SKM-1 (cell line): ENCODE measurements at regions not wholly inside any gene's neighbourhood (a gene's known extent, or its start where the extent isn't known, plus 50 kb on each side); places are given as distances from the start of the nearest gene placed in this dataset.
"Not testable (repeated sequence)": the region's sequence is repeated elsewhere in the genome, so short reads cannot be mapped to it uniquely, and the experiment has no call there.

Source experiments
- DNase-seq: peaks from one replicate; lab custom pipeline; 2025; ENCODE audit not compliant: unreplicated experiment; lab: John Stamatoyannopoulos, UW

DNA sequence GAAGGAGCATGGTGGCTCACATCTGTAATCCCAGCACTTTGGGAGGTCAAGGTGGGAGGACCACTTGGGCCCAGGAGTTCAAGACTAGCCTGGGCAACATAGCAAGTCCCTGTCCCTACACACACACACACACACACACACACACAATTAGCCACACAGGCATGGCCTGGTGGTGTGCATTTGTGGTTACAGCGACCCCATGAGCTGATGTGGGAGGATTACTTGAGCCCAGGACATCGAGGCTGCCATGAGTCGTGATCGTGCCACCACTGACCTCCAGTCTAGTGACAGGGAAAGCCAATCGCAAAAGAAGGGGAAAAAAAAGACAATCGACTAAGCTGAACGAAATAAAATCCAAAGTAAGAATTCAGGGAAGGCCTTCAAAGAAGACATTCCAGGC lies 67.9 kb downstream of the TBX3 start:
- DNase-seq: no peak

DNA sequence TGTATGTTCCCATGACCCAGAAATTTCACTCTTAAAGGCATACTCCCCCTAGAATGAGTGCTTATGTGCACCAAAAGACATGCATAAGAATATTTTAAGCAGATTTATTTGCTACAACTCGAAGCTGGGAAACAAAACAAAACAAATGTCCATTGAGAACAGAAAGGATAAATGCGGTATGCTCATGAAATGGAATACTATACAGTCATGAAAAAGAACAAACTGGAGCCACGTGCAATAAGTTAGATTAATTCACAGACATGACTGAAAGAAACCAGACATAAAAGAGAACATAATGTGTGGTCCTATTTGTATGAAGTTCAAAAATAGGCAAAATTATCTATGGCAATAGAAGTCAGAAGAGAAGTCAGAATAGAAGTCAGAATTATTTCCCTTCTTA lies 69.9 kb downstream of the TBX3 start:
- no peak for DNase-seq

DNA sequence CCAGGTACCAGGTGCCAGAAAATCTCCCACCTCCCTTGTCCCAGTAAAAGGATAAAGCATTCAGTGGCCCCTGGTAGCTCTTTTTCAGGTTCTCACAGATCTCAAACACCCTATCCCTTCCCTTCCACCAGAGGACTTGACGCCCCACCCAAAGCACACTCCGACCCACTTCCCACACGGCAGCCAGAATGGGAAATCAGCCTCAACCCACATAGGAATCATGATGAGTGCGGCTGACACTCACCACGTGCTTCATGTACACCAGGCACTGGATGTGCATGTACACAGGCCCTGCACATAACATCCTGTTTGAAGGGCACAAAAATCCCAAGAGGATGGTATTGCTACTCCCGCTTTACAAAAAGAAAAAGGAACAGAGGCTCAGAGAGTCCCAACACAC lies 71.9 kb downstream of the TBX3 start:
- DNase-seq: no peak

DNA sequence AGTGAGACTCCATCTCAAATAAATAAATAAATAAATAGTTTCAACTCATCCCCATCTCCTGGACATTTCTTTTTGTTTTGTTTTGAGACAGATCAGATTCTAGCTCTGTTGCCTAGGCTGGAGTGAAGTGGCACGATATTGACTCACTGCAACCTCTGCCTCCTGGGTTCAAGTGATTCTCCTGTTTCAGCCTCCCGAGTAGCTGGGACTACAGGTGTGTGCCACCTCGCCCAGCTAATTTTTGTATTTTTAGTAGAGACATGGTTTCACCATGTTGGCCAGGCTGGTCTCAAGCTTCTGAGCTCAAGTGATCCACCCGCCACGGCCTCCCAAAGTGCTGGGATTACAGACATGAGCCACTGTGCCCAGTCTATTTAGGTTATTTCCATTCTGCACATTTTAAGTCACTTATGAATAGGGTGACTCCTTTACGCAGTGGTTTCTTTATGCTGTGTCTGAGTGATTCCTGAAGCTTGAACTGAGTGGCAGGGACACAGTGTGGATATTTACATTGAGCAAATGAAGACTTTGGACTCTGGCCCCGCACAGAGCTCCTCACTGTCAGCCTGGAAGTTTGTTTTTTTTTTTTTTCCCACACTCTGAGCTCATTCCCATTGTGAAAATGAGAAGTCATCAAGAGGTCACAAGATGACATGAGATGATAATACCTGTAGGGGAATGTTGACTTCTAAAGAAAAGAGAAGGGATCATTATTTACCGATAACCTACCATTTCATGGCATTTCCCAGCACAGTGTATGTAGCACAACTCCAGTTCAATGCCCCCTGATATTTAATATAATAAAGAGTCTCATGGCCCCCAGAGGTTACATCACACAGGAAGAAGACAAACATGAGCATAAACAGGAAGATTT lies 72.6 kb downstream of the TBX3 start:
- no peak for DNase-seq

DNA sequence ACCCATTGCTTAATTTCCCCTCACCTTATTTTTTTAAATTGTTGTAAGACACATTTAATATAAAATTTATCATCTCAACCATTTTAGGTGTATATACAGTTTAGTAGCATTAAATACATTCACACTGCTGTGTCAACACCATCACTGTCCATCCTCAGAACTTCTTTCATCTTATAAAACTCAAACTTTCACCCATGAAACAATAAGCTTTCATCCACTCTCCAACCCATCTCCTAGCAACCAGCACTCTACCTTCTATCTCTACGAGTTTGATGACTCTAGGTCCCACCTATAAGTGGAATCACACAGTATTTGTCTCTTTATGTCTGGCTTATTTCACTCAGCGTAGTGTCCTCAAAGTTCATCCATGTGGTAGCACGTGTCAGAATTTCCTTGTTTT lies 75.5 kb downstream of the TBX3 start:
- DNase-seq: no peak

DNA sequence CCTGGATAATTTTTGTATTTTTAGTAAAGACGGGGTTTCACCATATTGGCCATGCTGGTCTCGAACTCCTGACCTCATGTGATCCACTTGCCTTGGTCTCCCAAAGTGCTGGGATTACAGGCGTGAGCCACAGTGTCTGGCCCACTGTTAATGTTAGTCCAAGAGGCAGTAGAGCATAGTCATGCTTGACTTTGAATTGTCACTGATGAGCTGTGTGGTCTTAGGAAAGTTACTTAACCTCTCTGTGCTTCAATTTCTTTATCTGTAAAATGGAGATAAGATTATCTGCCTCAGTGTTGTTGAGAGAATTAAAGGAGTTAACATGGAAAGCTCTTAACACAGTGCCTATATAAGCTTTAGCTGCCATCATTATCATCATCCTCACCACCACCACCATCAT lies 78.1 kb downstream of the TBX3 start:
- no peak for DNase-seq

DNA sequence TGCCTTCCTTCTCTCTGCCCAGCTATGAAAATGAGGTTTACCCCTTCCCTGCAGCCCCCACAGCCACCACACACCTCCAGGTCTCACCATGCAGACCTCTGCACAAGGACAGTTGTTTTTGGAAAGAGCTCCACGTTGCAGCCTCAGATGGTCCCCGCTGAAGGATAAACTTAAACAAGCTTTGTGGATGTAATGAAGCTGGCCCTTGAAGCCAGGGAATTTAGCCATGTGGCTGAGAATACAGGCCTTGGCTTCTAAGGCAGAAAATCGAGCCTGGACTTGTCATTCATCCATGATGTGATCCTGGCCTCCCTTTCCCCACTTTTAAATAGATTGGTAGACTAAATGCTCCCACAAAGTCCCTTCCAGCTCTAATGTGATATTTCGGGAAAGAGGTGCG lies 79.4 kb downstream of the TBX3 start:
- no peak for DNase-seq

DNA sequence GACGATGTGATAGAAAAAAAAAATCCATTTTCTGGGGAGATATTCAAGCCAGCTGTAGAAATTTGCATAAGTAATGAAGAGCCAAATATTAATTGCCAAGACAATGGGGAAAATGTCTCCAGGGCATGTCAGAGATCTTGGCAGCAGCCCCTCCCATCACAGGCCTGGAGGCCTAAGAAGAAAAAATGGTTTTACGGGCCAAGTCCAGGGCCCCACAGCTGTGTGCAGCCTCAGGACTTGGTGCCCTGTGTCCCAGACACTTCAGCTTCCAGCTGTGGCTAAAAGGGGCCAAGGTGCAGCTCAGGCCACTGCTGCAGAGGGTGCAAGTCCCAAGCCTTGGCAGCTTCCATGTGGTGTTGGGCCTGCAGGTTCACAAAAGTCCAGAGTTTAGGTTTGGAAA lies 83.4 kb downstream of the TBX3 start:
- not testable (repeated sequence) for DNase-seq

DNA sequence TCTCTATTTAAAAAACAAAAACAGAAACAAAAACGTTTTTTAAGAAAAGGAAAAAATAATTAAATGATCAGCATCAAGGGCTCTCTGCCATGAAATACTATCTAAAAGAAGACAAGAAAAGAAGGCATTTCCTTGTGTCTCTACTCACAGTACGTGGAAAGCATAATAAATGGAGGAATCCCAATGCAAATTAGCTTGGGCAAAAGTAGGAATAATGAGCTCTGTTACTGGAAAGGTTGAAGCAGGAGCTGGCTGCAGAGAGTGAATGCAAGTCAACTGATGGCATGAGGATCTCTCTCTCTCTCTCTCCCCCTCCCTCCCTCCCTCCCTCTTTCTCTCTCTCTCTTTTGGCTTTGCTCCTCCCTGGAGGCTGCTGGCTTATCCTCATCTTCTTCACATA lies 85.9 kb downstream of the TBX3 start:
- no peak for DNase-seq

DNA sequence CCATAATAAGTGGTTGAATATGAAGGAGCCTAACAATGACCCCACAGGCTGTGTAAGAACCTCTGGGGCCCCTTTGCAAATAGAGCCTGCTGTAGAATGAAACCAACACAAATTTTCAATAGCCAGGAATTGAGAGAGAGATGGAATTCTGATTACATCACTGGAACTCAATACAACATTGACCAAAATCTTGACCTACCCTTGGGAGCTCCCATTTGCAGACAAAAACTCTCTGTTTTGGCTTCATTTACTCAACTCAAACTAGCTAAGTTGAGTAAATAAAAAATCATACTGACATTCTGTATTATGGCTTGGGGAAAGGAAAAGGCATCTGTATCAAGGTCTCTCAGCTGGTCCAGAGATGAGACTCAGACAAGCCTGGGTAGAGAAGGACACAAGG lies 91.0 kb downstream of the TBX3 start:
- DNase-seq: no peak

DNA sequence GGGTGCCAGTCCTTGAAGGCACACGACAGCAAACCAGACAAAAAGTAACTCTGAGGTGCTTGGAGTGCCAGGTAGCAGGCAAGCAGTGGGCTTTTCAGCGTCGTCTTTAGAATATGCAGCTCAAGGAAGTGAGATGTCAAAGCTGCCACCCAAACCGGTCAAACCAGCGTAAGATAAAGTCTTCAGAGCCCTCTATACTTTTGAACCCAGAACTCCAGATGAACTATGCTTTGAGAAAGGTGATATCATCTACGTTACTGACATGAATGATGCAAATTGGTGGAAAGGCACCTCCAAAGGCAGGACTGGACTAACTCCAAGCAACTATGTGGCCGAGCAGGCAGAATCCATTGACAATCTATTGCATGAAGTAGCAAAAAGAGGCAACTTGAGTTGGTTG lies 95.9 kb downstream of the TBX3 start:
- DNase-seq: no peak

DNA sequence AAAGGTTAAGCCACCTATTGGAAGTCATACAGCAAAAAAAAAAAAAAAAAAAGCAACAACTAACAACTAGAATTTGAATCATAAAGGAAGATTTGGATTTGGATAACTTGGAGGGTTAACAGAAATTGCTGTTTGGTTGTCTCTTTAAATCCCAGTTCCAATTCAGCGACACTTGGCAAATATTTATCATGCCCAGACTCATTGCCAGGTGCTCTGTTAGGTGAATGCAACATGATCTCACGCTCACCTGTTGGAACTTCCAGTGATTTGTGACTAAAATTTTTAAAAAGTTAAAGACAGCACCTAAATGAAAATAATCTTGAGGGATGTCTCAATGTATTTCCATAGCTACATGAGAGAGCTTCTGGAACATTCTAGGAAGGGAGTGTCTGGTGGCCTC lies 103.7 kb downstream of the TBX3 start:
- DNase-seq: no peak

DNA sequence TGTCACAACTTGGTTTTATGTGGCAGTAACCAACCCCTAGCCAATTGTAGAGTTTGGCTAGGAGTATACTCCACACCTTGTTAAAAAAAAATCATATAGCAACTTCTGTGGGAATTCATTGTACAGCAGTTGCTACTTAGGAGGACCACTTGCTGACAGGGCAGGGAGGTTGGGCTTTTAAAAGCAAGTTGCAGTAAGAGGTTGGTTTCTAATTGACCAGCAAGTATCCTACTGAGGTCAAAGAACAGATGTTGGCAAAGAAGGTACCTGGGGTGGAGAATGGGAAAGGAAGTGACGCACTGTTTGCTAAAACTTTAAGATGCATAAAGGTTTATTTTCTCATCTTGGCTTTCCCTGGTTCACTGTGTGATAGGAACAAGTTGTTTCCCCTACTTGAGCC lies 104.6 kb downstream of the TBX3 start:
- no peak for DNase-seq

DNA sequence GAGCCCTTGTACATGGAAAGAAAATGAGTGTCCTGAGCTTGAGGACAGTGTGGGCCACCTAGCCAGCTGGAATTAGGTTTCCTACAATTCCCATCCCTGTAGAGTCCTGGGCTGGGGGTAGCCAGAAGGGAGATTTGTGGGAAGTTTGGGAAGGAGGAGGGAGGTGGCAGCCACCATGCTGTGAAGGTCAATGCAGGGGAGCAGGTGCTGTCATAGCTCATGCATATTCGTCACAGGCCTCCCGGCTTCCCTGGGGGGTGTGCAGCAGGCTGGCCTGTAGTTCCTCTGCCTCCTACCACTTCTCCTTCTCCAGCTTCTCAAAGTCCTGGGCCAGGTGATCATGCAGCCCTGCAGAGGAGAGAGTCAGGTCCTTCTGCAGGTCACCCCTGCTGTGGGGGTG lies 121.3 kb downstream of the TBX3 start:
- no peak for DNase-seq

DNA sequence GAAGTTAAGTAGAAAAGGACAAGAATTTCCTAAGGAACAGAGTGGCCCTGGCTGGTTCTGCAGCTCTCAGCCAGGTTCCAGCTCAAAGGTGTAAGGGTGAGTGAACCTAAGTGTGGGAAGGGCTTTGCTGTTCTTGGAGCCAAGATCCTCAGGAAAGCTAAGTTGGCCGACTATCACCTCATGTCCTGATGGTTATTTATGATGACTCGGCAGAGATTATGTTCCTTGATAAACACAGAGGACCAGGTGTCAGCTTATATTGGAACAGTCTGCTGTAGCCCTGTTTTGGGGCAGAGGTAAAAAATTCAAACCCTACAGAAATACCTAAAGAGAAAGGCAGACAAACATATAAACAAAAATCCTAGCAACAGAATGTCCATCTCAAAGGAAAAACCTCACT lies 128.5 kb downstream of the TBX3 start:
- no peak for DNase-seq

DNA sequence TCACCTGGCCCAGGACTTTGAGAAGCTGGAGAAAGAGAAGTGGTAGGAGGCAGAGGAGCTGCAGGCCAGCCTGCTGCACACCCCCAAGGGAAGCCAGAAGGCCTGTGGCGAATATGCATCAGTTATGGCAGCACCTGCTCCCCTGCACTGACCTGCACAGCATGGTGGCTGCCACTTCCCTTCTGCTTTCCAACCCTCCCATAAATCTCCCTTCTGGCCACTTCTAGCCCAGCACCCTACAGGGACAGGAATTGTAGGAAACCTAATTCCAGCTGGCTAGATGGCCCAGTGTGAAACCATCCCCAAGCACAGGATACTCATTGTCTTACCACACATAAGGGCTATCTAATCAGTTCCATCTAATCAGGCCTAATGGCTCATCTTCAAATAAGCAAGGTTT lies 136.3 kb downstream of the TBX3 start:
- no peak for DNase-seq

DNA sequence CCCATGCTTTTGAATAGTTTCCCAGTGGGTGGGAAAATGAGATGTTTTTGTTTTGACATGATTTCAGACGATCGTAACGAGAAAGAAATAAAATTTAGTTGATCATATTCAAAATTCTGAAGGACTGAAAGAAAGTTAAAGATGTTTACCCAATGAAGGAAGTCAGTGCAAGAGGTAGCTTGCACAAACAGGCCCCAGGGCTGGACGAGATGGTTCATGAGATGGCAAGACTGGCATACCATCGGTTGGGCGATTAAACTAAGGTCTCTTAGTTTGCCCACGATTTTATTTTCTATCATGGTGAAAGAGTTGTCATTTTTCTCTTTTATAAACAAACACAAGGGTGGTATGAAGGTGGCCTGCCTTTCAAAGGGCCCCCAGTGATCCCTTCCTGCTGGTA lies 124.5 kb upstream of the TBX5 start:
- DNase-seq: no peak

DNA sequence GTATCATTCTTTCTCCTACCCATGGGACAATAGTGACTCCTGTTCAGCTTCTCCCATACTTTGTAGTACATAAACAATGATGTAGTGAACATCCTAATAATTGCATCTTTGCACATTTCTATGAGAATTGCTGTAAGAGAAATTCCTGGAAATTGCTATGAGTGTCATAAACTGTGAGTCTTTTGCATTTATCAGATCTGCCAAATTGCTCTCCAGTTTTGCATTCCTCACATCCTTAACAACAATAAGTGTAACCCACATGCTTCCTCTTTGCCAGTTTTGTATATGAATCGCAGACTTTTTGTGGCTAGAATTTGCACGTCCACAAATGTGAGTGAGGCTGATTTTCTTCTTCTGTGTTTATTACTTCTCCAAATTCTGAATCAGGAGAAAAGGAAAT lies 124.0 kb upstream of the TBX5 start:
- DNase-seq: no peak

DNA sequence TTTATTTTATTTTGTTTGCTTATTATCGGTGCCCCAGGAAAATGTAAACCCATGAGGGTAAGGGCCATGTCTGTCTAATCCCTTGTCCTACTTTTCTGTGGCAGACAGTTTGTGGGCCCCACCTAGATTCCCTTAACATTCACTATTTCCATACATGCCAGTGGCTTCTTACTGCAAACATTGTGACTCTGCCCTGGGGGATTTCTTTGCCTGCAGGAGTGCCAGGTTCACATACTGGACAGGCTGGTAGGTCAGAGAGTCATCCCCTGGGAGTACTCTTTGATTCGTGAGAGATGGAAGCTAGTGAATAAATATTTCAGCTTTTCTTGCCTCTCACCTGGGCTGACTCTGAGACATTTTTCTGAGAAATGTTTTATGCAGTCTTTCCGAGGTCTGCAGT lies 122.8 kb upstream of the TBX5 start:
- no peak for DNase-seq

DNA sequence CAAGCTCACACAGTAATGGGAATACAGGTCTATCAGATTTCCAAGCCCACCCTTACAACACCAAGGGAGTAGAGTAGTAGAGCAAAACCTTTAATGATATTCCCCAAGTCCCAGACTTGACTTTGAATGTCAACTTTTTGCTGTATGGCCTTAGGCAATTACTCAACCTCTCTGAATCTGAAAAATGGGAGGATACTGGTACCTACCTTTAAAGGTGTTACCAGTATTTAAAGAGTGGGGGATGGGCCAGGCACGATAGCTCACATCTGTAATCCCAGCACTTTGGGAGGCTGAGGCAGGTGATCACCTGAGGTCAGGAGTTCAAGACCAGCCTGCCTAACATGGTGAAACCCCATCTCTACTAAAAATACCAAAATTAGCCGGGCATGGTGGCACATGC lies 115.2 kb upstream of the TBX5 start:
- DNase-seq: not testable (repeated sequence)

DNA sequence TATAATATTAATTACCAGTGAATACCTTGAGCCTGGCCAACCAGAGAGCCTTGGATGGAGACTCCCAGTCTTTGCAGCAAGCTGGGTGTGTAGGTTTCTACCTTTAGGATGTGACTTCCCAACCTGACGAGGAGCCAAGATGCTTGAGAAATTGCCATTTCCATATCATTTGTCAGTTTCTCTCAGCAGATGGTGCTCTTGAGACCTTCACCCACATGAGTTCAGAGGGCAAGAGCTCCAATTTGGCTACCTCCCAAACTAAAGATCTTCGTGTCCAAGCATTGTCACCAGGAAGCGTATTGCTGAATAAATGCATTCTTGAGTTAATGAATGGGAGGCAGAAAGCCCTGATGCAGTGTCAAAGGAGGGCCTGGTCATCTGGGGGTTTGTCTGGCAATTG lies 106.4 kb upstream of the TBX5 start:
- DNase-seq: no peak

DNA sequence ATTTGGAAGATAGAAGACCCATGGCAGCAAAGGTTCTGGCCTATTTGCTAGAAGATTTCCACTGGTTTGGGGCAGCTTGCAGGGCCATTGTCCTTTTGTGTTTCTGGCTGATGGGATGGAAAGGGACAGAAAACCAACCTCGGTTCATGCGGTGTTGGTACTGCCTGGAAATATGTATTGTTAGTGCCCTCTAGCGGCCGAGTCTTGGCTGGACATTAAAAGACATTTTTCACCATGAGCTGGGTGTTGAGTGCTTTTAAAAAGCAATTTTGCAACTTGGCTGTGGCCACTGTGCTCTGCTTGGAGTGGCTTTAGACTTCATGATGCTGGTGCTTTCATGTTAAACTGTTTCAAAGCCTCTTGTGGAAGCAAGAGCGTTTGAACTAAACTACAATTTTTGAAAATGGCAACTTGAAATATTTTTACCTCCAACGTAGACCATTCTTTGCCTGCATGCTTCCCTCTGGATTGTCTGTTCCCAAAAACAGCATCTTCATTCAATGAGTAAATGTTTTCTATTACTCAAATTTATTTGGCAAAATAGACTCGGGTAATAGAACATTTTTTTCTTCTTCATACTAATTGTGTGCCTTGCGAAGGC lies 102.7 kb upstream of the TBX5 start:
- DNase-seq: peak; percentile 12

DNA sequence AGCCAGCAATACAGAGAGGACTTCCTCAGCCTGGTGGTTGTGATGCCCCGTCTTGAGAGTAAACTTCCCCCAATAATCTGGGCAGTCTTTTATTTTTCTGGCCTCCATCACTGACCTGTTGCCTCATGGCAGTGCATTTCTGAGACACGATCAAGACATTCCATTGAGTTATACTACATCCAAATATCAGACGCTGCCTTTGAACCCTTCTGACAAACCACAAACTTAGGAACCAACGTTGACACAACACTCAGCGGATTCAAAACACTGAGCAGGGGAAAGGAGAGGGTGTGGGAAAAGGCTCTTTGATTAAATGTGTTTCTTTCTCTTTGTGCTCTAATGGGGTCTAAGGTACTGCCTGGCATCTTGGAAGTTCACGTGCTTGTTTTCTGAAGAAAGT lies 100.7 kb upstream of the TBX5 start:
- no peak for DNase-seq
